GM23338 (cell line): ENCODE measurements at regions not wholly inside any gene's neighbourhood (a gene's known extent, or its start where the extent isn't known, plus 50 kb on each side); places are given as distances from the start of the nearest gene placed in this dataset.

Experiments used
- CREB1 ChIP-seq: fragments of 250-450 bp; sonication (Bioruptor Pico); IDR thresholded peaks from 2 replicates; pipeline ENCODE4 v1.5.0; 2020; ENCODE audit warnings: low read depth, mild to moderate bottlenecking, moderate library complexity
- CTCF ChIP-seq, 2 experiments: fragments of 200-600 bp in 1 of 2; sonication (generic) in 1 of 2; conservative IDR thresholded peaks; 2 replicates each; pipeline versions ENCODE4 v1.5.1 to v1.6.1; 2016 to 2017; ENCODE audit warnings: antibody characterized with exemption in 2 of 2, low read depth in 2 of 2, mild to moderate bottlenecking in 2 of 2, moderate library complexity in 1 of 2
- POLR2AphosphoS5 ChIP-seq: IDR thresholded peaks from 2 replicates; pipeline ENCODE4 v1.6.1; 2016; ENCODE audit warnings: antibody characterized with exemption, low read depth
- ZNF114 ChIP-seq: fragments of 250-450 bp; sonication (Bioruptor Pico); IDR thresholded peaks from 2 replicates; pipeline ENCODE4 v1.5.0; 2020; ENCODE audit warnings: mild to moderate bottlenecking, moderate library complexity
- ZNF331 ChIP-seq: fragments of 250-450 bp; sonication (Bioruptor Pico); IDR thresholded peaks from 2 replicates; pipeline ENCODE4 v1.5.0; 2020; ENCODE audit warnings: low read depth, mild to moderate bottlenecking, moderate library complexity
- TF ChIP-seq, protein P1 (sequence below): fragments of 250-450 bp; sonication (Bioruptor Pico); IDR thresholded peaks from 2 replicates; pipeline ENCODE4 v1.5.0; 2020; ENCODE audit warnings: mild to moderate bottlenecking, moderate library complexity
- TF ChIP-seq, protein P2 (sequence below): IDR thresholded peaks from 2 replicates; pipeline ENCODE4 v1.6.1; 2016; ENCODE audit warnings: antibody characterized with exemption

- TF ChIP-seq, protein P1, sequence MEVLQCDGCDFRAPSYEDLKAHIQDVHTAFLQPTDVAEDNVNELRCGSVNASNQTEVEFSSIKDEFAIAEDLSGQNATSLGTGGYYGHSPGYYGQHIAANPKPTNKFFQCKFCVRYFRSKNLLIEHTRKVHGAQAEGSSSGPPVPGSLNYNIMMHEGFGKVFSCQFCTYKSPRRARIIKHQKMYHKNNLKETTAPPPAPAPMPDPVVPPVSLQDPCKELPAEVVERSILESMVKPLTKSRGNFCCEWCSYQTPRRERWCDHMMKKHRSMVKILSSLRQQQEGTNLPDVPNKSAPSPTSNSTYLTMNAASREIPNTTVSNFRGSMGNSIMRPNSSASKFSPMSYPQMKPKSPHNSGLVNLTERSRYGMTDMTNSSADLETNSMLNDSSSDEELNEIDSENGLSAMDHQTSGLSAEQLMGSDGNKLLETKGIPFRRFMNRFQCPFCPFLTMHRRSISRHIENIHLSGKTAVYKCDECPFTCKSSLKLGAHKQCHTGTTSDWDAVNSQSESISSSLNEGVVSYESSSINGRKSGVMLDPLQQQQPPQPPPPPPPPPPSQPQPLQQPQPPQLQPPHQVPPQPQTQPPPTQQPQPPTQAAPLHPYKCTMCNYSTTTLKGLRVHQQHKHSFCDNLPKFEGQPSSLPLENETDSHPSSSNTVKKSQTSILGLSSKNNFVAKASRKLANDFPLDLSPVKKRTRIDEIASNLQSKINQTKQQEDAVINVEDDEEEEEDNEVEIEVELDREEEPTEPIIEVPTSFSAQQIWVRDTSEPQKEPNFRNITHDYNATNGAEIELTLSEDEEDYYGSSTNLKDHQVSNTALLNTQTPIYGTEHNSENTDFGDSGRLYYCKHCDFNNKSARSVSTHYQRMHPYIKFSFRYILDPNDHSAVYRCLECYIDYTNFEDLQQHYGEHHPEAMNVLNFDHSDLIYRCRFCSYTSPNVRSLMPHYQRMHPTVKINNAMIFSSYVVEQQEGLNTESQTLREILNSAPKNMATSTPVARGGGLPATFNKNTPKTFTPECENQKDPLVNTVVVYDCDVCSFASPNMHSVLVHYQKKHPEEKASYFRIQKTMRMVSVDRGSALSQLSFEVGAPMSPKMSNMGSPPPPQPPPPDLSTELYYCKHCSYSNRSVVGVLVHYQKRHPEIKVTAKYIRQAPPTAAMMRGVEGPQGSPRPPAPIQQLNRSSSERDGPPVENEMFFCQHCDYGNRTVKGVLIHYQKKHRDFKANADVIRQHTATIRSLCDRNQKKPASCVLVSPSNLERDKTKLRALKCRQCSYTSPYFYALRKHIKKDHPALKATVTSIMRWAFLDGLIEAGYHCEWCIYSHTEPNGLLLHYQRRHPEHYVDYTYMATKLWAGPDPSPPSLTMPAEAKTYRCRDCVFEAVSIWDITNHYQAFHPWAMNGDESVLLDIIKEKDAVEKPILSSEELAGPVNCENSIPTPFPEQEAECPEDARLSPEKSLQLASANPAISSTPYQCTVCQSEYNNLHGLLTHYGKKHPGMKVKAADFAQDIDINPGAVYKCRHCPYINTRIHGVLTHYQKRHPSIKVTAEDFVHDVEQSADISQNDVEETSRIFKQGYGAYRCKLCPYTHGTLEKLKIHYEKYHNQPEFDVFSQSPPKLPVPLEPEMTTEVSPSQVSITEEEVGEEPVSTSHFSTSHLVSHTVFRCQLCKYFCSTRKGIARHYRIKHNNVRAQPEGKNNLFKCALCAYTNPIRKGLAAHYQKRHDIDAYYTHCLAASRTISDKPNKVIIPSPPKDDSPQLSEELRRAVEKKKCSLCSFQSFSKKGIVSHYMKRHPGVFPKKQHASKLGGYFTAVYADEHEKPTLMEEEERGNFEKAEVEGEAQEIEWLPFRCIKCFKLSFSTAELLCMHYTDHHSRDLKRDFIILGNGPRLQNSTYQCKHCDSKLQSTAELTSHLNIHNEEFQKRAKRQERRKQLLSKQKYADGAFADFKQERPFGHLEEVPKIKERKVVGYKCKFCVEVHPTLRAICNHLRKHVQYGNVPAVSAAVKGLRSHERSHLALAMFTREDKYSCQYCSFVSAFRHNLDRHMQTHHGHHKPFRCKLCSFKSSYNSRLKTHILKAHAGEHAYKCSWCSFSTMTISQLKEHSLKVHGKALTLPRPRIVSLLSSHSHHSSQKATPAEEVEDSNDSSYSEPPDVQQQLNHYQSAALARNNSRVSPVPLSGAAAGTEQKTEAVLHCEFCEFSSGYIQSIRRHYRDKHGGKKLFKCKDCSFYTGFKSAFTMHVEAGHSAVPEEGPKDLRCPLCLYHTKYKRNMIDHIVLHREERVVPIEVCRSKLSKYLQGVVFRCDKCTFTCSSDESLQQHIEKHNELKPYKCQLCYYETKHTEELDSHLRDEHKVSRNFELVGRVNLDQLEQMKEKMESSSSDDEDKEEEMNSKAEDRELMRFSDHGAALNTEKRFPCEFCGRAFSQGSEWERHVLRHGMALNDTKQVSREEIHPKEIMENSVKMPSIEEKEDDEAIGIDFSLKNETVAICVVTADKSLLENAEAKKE: no peak
- TF ChIP-seq ZNF114 (CRISPR knock-in tag) (no peak), ZNF331 (no peak), CREB1 (CRISPR knock-in tag) (no peak), POLR2AphosphoS5 (no peak), CTCF (conservative IDR thresholded peaks at IDR 0.05; ENCODE audit: low read depth in 2 of 2) (no peak)
- TF ChIP-seq, protein P2, sequence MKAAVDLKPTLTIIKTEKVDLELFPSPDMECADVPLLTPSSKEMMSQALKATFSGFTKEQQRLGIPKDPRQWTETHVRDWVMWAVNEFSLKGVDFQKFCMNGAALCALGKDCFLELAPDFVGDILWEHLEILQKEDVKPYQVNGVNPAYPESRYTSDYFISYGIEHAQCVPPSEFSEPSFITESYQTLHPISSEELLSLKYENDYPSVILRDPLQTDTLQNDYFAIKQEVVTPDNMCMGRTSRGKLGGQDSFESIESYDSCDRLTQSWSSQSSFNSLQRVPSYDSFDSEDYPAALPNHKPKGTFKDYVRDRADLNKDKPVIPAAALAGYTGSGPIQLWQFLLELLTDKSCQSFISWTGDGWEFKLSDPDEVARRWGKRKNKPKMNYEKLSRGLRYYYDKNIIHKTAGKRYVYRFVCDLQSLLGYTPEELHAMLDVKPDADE: no peak
Measured at GRCh38 chr10:71052708-71053107, 159.7 kb upstream of the UNC5B start (continued).
